AG10803 (cell line): ENCODE measurements at regions not wholly inside any gene's neighbourhood (a gene's known extent, or its start where the extent isn't known, plus 50 kb on each side); places are given as distances from the start of the nearest gene placed in this dataset.
A peak's percentile ranks its signal among the peaks of the same experiment; 100 is the strongest.

Experiments used
- DNase-seq: peaks from one replicate; pipeline ENCODE4 v3.0.0; 2010; ENCODE audit warnings: low read depth
- H3K4me3 ChIP-seq: 2 replicates; pipeline ENCODE4 v1.5.1; 2011; ENCODE audit warnings: mild to moderate bottlenecking, low read length, control low read depth
- TF ChIP-seq, protein P1 (sequence below): conservative IDR thresholded peaks from 2 replicates; pipeline ENCODE4 v1.5.1; 2011; ENCODE audit warnings: mild to moderate bottlenecking, low read length, control low read depth, inconsistent platforms

GRCh38 chrX:7334253-7334935 is 186.4 kb upstream of the PUDP start:
- H3K4me3 ChIP-seq = no peak overlapping the region

GRCh38 chrX:7330971-7331746 is 183.2 kb upstream of the PUDP start:
- TF ChIP-seq, protein P1, sequence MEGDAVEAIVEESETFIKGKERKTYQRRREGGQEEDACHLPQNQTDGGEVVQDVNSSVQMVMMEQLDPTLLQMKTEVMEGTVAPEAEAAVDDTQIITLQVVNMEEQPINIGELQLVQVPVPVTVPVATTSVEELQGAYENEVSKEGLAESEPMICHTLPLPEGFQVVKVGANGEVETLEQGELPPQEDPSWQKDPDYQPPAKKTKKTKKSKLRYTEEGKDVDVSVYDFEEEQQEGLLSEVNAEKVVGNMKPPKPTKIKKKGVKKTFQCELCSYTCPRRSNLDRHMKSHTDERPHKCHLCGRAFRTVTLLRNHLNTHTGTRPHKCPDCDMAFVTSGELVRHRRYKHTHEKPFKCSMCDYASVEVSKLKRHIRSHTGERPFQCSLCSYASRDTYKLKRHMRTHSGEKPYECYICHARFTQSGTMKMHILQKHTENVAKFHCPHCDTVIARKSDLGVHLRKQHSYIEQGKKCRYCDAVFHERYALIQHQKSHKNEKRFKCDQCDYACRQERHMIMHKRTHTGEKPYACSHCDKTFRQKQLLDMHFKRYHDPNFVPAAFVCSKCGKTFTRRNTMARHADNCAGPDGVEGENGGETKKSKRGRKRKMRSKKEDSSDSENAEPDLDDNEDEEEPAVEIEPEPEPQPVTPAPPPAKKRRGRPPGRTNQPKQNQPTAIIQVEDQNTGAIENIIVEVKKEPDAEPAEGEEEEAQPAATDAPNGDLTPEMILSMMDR = no peak
- peak; percentile 97 for DNase-seq
- H3K4me3 ChIP-seq = no peak overlapping the region

More at GRCh38 chrX:7334253-7334935, 186.4 kb upstream of the PUDP start:
- TF ChIP-seq, protein P1 = no peak
- DNase-seq = peak; percentile 88

DNA sequence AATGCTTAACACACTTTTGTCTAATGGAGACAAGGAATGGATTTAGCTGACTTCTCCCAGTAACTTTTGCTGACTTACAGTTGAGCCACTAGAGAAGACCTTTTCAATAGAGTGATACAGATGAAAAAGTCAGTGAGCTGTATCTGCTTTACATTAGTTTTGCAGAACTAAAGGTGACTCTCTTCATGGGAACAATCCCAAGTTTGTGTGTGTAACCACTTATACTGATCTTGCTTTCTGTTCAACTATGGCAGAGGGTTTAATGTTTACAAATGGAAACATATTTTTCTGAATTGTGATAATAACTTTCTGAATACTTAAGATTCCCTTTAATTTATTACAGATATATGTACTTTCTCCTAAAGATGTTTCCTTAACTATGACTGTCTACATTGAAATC is 182.6 kb upstream of the PUDP start:
- peak; percentile 63 for DNase-seq
- TF ChIP-seq, protein P1 = no peak
- no peak overlapping the region for H3K4me3 ChIP-seq

GRCh38 chrX:7318661-7319060 is 170.7 kb upstream of the PUDP start:
- no peak overlapping the region for H3K4me3 ChIP-seq
- peak; percentile 1 for DNase-seq
- TF ChIP-seq, protein P1 = no peak

GRCh38 chrX:7318241-7318640 is 170.3 kb upstream of the PUDP start:
- TF ChIP-seq, protein P1 = no peak
- peak; percentile 37 for DNase-seq
- H3K4me3 ChIP-seq = no peak overlapping the region

- no peak overlapping the region for H3K4me3 ChIP-seq
- TF ChIP-seq, protein P1 = no peak
- DNase-seq = peak; percentile 89
Measured at GRCh38 chrX:7316887-7317286, 168.9 kb upstream of the PUDP start.

DNA sequence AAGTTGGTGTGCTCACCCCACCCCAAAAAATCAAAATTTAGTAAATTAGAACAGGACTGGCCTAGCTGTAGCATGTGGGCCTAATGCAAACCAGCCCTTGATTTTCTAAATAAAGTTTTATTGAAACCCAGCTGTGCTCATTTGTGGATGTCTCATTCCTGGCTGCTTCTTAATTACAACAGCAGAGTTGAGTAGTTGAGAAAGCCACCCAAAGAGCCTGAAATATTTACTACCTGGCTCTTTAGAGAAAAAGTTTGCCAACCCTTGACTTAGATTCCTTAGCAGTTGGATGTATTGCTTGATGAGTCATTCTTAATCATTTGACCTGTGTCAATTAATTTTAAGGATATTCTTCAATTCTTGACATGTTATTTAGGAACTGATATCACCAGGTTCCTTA is 168.3 kb upstream of the PUDP start:
- H3K4me3 ChIP-seq = no peak overlapping the region
- TF ChIP-seq, protein P1 = no peak
- peak; percentile 74 for DNase-seq
